HepG2 (cell line): ENCODE measurements at regions not wholly inside any gene's neighbourhood (a gene's known extent, or its start where the extent isn't known, plus 50 kb on each side); places are given as distances from the start of the nearest gene placed in this dataset.

Experiments
- ATAC-seq: fragments of 200-7000 bp; cut with Tn5 transposase; 3 replicates; pipeline ENCODE4 v1.9.1; 2020; ENCODE audit warnings: mild to moderate bottlenecking, moderate library complexity
- BruUV-seq: library from RNA; stranded (reverse); fragments of 400-500 nt; replicated peaks from 2 replicates; lab custom pipeline; 2021; lab: Mats Ljungman, UMichigan
- CTCF ChIA-PET: fragments of 300-600 bp; formaldehyde crosslinking; extraction: SDS; loops from one replicate; lab custom pipeline; 2021; ENCODE audit warnings: low total read pairs, inconsistent platforms, low intra/inter-chr PET ratio; lab: Yijun Ruan, JAX
- POLR2A ChIA-PET: fragments of 350-600 bp; sonication (Branson Sonifier 250); formaldehyde crosslinking; loops from one replicate; lab custom pipeline; 2020; ENCODE audit warnings: antibody characterized with exemption, inconsistent platforms; lab: Yijun Ruan, JAX
- DNase-seq: peaks from one replicate; pipeline ENCODE4 v3.0.0-alpha.2; 2015; ENCODE audit warnings: low spot score
- FAIRE-seq: peaks from 3 replicates; lab custom pipeline; 2011; peaks lifted over from hg19 to GRCh38; lab: Jason Lieb, UNC
- H2AFZ ChIP-seq: one replicate; pipeline ENCODE4 v1.6.1; 2011; ENCODE audit warnings: low read length, inconsistent platforms
- H3K27ac ChIP-seq: fragments of 300-600 bp; 3 replicates; pipeline ENCODE4 v1.8.0; 2011; ENCODE audit warnings: mixed run types, mild to moderate bottlenecking, mixed read lengths, low read length, inconsistent platforms; ENCODE audit not compliant: insufficient read depth; ENCODE audit errors: extremely low read length
- H3K27me3 ChIP-seq, 2 experiments: fragments of 200-600 bp in 1 of 2; 2 replicates in 1 of 2; 3 replicates in 1 of 2; pipeline versions ENCODE4 v1.6.0 to v1.8.0; 2011; ENCODE audit warnings: low read length in 2 of 2, mild to moderate bottlenecking in 2 of 2, moderate library complexity in 2 of 2, inconsistent platforms in 1 of 2; ENCODE audit not compliant: insufficient read depth in 2 of 2, control insufficient read depth in 1 of 2
- H3K36me3 ChIP-seq, 2 experiments: fragments of 200-600 bp in 1 of 2; replicated peaks in 1 of 2; 2 replicates in 1 of 2; 3 replicates in 1 of 2; pipeline versions ENCODE4 v1.5.1 to v1.8.0; 2011; ENCODE audit warnings: low read length in 2 of 2, inconsistent platforms in 1 of 2; ENCODE audit not compliant: insufficient read depth in 2 of 2, control insufficient read depth in 1 of 2
- H3K4me1 ChIP-seq: 2 replicates; pipeline ENCODE4 v1.5.1; 2012; ENCODE audit warnings: low read length, inconsistent platforms; ENCODE audit not compliant: insufficient read depth
- H3K4me2 ChIP-seq: 2 replicates; pipeline ENCODE4 v1.6.0; 2011; ENCODE audit warnings: low read depth, low read length, inconsistent platforms
- H3K4me3 ChIP-seq, 3 experiments: fragments of 200-600 bp in 1 of 3; sonication (generic), shearing (Covaris generic) in 1 of 3; replicated peaks in 1 of 3; 2 replicates each; pipeline ENCODE4 v1.5.1; 2011 to 2016; ENCODE audit warnings: low read length in 3 of 3, inconsistent platforms in 2 of 3, low read depth in 2 of 3, mild to moderate bottlenecking in 2 of 3, control low read depth in 1 of 3, mixed read lengths in 1 of 3; ENCODE audit not compliant: insufficient read depth in 1 of 3
- H3K79me2 ChIP-seq: one replicate; pipeline ENCODE4 v1.6.1; 2011; ENCODE audit warnings: low read length, inconsistent platforms; ENCODE audit not compliant: insufficient read depth
- H3K9ac ChIP-seq: 2 replicates; pipeline ENCODE4 v1.6.0; 2011; ENCODE audit warnings: mild to moderate bottlenecking, low read depth, low read length, inconsistent platforms; ENCODE audit not compliant: insufficient read depth
- H3K9me3 ChIP-seq: 2 replicates; pipeline ENCODE4 v1.5.1; 2012; ENCODE audit warnings: mild to moderate bottlenecking, low read length
- H4K20me1 ChIP-seq: 2 replicates; pipeline ENCODE4 v1.6.0; 2011; ENCODE audit warnings: inconsistent platforms, mild to moderate bottlenecking, low read length, moderate library complexity; ENCODE audit not compliant: insufficient read depth
- ARNTL ChIP-seq: sonication (generic); formaldehyde crosslinking; IDR thresholded peaks from 2 replicates; pipeline ENCODE4 v1.4.0; 2020; ENCODE audit warnings: mild to moderate bottlenecking, missing genetic modification reagents
- CBX5 ChIP-seq: sonication (generic); formaldehyde crosslinking; IDR thresholded peaks from 2 replicates; pipeline ENCODE4 v1.4.0; 2020; ENCODE audit warnings: missing genetic modification reagents, borderline replicate concordance
- CCDC6 ChIP-seq: sonication (generic); formaldehyde crosslinking; IDR thresholded peaks from 2 replicates; pipeline ENCODE4 v1.8.1; 2022; ENCODE audit warnings: mild to moderate bottlenecking, missing genetic modification reagents, moderate library complexity
- ESRRA ChIP-seq: sonication (generic); formaldehyde crosslinking; IDR thresholded peaks from 2 replicates; pipeline ENCODE4 v1.5.1; 2020; ENCODE audit warnings: mild to moderate bottlenecking, low read depth, missing genetic modification reagents
- FOXA1 ChIP-seq, 2 experiments: fragments of 450-650 bp in 1 of 2; sonication (generic) in 1 of 2; formaldehyde crosslinking in 1 of 2; IDR thresholded peaks; 2 replicates each; pipeline versions ENCODE4 v1.4.0 to v1.6.1; 2016 to 2020; ENCODE audit warnings: missing genetic modification reagents in 1 of 2
- GFI1 ChIP-seq: sonication (generic); formaldehyde crosslinking; IDR thresholded peaks from 2 replicates; pipeline ENCODE4 v1.5.0; 2020; ENCODE audit warnings: missing genetic modification reagents, mild to moderate bottlenecking, borderline replicate concordance
- IKZF5 ChIP-seq: IDR thresholded peaks from 2 replicates; pipeline ENCODE4 v1.6.1; 2018; ENCODE audit warnings: missing genetic modification reagents, mild to moderate bottlenecking, missing compliant biosample characterization
- KLF11 ChIP-seq: IDR thresholded peaks from 2 replicates; pipeline ENCODE4 v1.6.1; 2016; ENCODE audit warnings: missing compliant biosample characterization
- PAWR ChIP-seq: sonication (generic); formaldehyde crosslinking; IDR thresholded peaks from 2 replicates; pipeline ENCODE4 v1.4.0; 2020; ENCODE audit warnings: missing genetic modification reagents, mild to moderate bottlenecking, borderline replicate concordance
- PAXIP1 ChIP-seq: sonication (generic); formaldehyde crosslinking; conservative IDR thresholded peaks from 2 replicates; pipeline ENCODE4 v1.4.0; 2020; ENCODE audit warnings: mild to moderate bottlenecking, missing genetic modification reagents, moderate library complexity
- SMAD3 ChIP-seq: sonication (generic); formaldehyde crosslinking; IDR thresholded peaks from 2 replicates; pipeline ENCODE4 v1.4.0; 2020; ENCODE audit warnings: missing genetic modification reagents
- SMYD3 ChIP-seq: sonication (generic); formaldehyde crosslinking; IDR thresholded peaks from 2 replicates; pipeline ENCODE4 v1.8.1; 2023; ENCODE audit warnings: mild to moderate bottlenecking, missing genetic modification reagents
- SRSF1 ChIP-seq: fragments of 200-400 bp; formaldehyde crosslinking; optimal IDR thresholded peaks from 2 replicates; pipeline ENCODE3; 2017; ENCODE audit warnings: mild to moderate bottlenecking, low read depth, low read length, moderate library complexity
- TEF ChIP-seq: sonication (generic); formaldehyde crosslinking; IDR thresholded peaks from 2 replicates; pipeline ENCODE4 v1.5.0; 2020; ENCODE audit warnings: missing genetic modification reagents
- ZMAT5 ChIP-seq: sonication (generic); formaldehyde crosslinking; IDR thresholded peaks from 2 replicates; pipeline ENCODE4 v1.5.0; 2020; ENCODE audit warnings: mild to moderate bottlenecking, low read depth, missing genetic modification reagents, borderline replicate concordance
- ZNF276 ChIP-seq: sonication (generic); formaldehyde crosslinking; IDR thresholded peaks from 2 replicates; pipeline ENCODE4 v1.4.0; 2020; ENCODE audit warnings: mild to moderate bottlenecking, low read depth, missing genetic modification reagents
- ZNF740 ChIP-seq: sonication (generic); formaldehyde crosslinking; IDR thresholded peaks from 2 replicates; pipeline ENCODE4 v1.4.0; 2020; ENCODE audit warnings: missing genetic modification reagents
- ZNF782 ChIP-seq: sonication (generic); formaldehyde crosslinking; IDR thresholded peaks from 2 replicates; pipeline ENCODE4 v1.4.0; 2020; ENCODE audit warnings: missing genetic modification reagents, mild to moderate bottlenecking, borderline replicate concordance
- WGBS: methylation state at CpG from one replicate; pipeline ENCODE4 v1.1.6; 2017; ENCODE audit warnings: low lambda C conversion rate; 5-methylcytosine and 5-hydroxymethylcytosine counted together
- in situ Hi-C: cut with HindIII; loops from 2 replicates; pipeline ENCODE4 v1.10.0; 2017; ENCODE audit warnings: low pct_unique_long_range_greater_than_20kb; ENCODE audit not compliant: extremely low pct_ligation_motif_present
- intact Hi-C: fragments of 100-400 bp; cut with micrococcal nuclease; formaldehyde crosslinking; loops from one replicate; pipeline ENCODE4 v1.10.0; 2022; ENCODE audit not compliant: unreplicated experiment

GRCh38 chr5:37899037-37899436 is 59.2 kb upstream of the GDNF start:
- CTCF ChIA-PET, result no interaction called here
- Histone ChIP-seq H3K4me3 (no peak overlapping the region), H2AFZ (no peak overlapping the region), H3K27ac (no peak overlapping the region), H3K36me3 (no peaks in the 10 kb centered on the region), H3K4me2 (no peak overlapping the region), H3K9me3 (no peaks in the 10 kb centered on the region), H3K79me2 (no peaks in the 10 kb centered on the region), H4K20me1 (no peaks in the 10 kb centered on the region), H3K9ac (no peak overlapping the region), H3K27me3 (peaks cover 0 to 6% of the 10 kb centered on the region in 2 experiments; a peak in 2 of 5 replicates), H3K4me1 (no peaks in the 10 kb centered on the region)
- intact Hi-C loops, result no loop called here
- DNase-seq (no peak), FAIRE-seq (no peak), ATAC-seq (no peak)
- no TSS peak for BruUV-seq
- POLR2A ChIA-PET, result no interaction called here
- in situ Hi-C loops, result no loop called here
- WGBS, result 67% methylated on average over 1 of the region's 1 CpG
- TF ChIP-seq GFI1 (CRISPR knock-in tag) (no peak), ARNTL (CRISPR knock-in tag) (no peak), CCDC6 (no peak), SMAD3 (no peak), SRSF1 (no peak), SMYD3 (CRISPR knock-in tag) (no peak), KLF11 (CRISPR knock-in tag) (no peak), PAWR (no peak), ZNF782 (CRISPR knock-in tag) (no peak), IKZF5 (CRISPR knock-in tag) (no peak), TEF (CRISPR knock-in tag) (no peak), FOXA1 (IDR thresholded peaks at IDR 0.05) (no peak), FOXA1 (CRISPR knock-in tag; IDR thresholded peaks at IDR 0.05) (no peak), ZNF740 (no peak), CBX5 (CRISPR knock-in tag) (no peak), ESRRA (CRISPR knock-in tag) (no peak), ZNF276 (CRISPR knock-in tag) (no peak), ZMAT5 (CRISPR knock-in tag) (no peak), PAXIP1 (CRISPR knock-in tag) (no peak)
